ENCODE measurements at regions not wholly inside any gene's neighbourhood (a gene's known extent, or its start where the extent isn't known, plus 50 kb on each side); places are given as distances from the start of the nearest gene placed in this dataset.

GRCh38 chrX:67044866-67045265, 406.0 kb upstream of the EDA2R start:
- no peak for TF ChIP-seq CTCF (IDR thresholded peaks at IDR 0.05 in 4 of 5, conservative IDR thresholded peaks at IDR 0.05 in 1 of 5)
- TF ChIP-seq POLR2A (IDR thresholded peaks at IDR 0.05), result no peak
